Esophagus squamous epithelium (tissue), 5 donors: ENCODE measurements at regions not wholly inside any gene's neighbourhood (a gene's known extent, or its start where the extent isn't known, plus 50 kb on each side); places are given as distances from the start of the nearest gene placed in this dataset.

Source experiments
- DNase-seq: peaks from one replicate; lab custom pipeline; 2025; lab: John Stamatoyannopoulos, UW
- H3K27ac ChIP-seq, 4 donors: fragments of 200-600 bp; sonication (generic); one replicate each; pipeline ENCODE4 v1.5.1; 2016 to 2019; ENCODE audit warnings: mild to moderate bottlenecking in 1 of 4
- H3K27me3 ChIP-seq, 4 donors: fragments of 200-600 bp; sonication (generic); 1 replicate in 3 of 4; 2 replicates in 1 of 4; pipeline versions ENCODE4 v1.5.1 to v1.6.0; 2017 to 2021; ENCODE audit warnings: antibody characterized with exemption in 1 of 4
- H3K36me3 ChIP-seq, 3 donors: fragments of 200-600 bp; sonication (generic); one replicate each; pipeline ENCODE4 v1.5.1; 2016 to 2019
- H3K4me1 ChIP-seq, 3 donors: fragments of 200-600 bp; sonication (generic); one replicate each; pipeline ENCODE4 v1.5.1; 2017 to 2019
- H3K4me3 ChIP-seq, 4 donors: fragments of 200-600 bp; sonication (generic); 1 replicate in 3 of 4; 2 replicates in 1 of 4; pipeline ENCODE4 v1.5.1; 2016 to 2019; ENCODE audit warnings: mild to moderate bottlenecking in 2 of 4, moderate library complexity in 1 of 4
- H3K9me3 ChIP-seq, 3 donors: fragments of 200-600 bp; sonication (generic); one replicate each; pipeline ENCODE4 v1.5.1; 2016 to 2019
- POLR2A ChIP-seq, 4 donors: fragments of 450-650 bp; IDR thresholded peaks; one replicate each; pipeline ENCODE4 v1.6.1; 2017; ENCODE audit warnings: antibody characterized with exemption in 4 of 4, mild to moderate bottlenecking in 4 of 4, moderate library complexity in 3 of 4
- WGBS, 2 donors: methylation state at CpG; one replicate each; pipeline ENCODE4 v1.1.5; 2018; 5-methylcytosine and 5-hydroxymethylcytosine counted together
- intact Hi-C: fragments of 100-400 bp; cut with DNase I; formaldehyde crosslinking; loops from one replicate; pipeline ENCODE4 v1.15.0; 2022
- TF ChIP-seq, protein P1 (sequence below), 6 experiments: fragments of 450-650 bp in 4 of 6; fragments of 200-600 bp in 2 of 6; sonication (generic) in 2 of 6; IDR thresholded peaks; one replicate each; pipeline ENCODE4 v1.5.1; 2016 to 2019; ENCODE audit warnings: antibody characterized with exemption in 6 of 6, mild to moderate bottlenecking in 4 of 6, moderate library complexity in 4 of 6
- donor health status: DM: yes; HTN: yes; CAD: no.

DNA sequence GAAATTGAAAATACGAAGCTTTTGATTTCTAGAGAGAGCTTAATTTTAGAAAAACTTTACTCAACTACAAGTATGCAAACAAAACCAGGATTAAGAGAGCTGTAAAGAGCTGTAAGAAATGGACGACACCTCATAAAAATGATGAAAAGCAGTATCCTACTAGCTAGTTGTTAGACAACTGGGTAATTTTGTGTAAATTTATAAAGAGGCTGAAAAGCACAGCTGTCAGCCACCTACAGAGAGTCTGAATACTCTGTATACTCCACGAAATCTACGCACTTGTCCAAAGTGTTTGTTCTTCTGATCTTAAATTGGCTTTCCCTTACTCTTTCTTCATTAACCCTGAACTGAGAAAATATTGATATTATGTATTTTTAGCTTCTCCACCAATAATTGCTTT lies 808.4 kb upstream of the EPHA7 start:
- Histone ChIP-seq H3K27ac (no peak overlapping the region), H3K4me3 (no peak overlapping the region), H3K4me1 (no peaks in the 10 kb centered on the region), H3K36me3 (no peaks in the 10 kb centered on the region), H3K9me3 (no peaks in the 10 kb centered on the region), H3K27me3 (no peaks in the 10 kb centered on the region)
- 31 to 57% methylated on average over 4 of the region's 4 CpGs for WGBS, 2 donors
- no peak for TF ChIP-seq POLR2A (IDR thresholded peaks at IDR 0.05)
- TF ChIP-seq, protein P1, sequence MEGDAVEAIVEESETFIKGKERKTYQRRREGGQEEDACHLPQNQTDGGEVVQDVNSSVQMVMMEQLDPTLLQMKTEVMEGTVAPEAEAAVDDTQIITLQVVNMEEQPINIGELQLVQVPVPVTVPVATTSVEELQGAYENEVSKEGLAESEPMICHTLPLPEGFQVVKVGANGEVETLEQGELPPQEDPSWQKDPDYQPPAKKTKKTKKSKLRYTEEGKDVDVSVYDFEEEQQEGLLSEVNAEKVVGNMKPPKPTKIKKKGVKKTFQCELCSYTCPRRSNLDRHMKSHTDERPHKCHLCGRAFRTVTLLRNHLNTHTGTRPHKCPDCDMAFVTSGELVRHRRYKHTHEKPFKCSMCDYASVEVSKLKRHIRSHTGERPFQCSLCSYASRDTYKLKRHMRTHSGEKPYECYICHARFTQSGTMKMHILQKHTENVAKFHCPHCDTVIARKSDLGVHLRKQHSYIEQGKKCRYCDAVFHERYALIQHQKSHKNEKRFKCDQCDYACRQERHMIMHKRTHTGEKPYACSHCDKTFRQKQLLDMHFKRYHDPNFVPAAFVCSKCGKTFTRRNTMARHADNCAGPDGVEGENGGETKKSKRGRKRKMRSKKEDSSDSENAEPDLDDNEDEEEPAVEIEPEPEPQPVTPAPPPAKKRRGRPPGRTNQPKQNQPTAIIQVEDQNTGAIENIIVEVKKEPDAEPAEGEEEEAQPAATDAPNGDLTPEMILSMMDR (IDR thresholded peaks at IDR 0.05) = no peak
- DNase-seq = no peak
- intact Hi-C loops = no loop called here

- no peaks in the 10 kb centered on the region for H3K27me3 ChIP-seq
- no peaks in the 10 kb centered on the region for H3K4me1 ChIP-seq
- 15 to 27% methylated on average over 2 of the region's 2 CpGs for WGBS, 2 donors
- intact Hi-C loops = no loop called here
- H3K9me3 ChIP-seq = no peaks in the 10 kb centered on the region
- no peak overlapping the region for H3K4me3 ChIP-seq
- DNase-seq = no peak
- TF ChIP-seq, protein P1 (IDR thresholded peaks at IDR 0.05) = no peak
- TF ChIP-seq POLR2A (IDR thresholded peaks at IDR 0.05) = no peak
- no peaks in the 10 kb centered on the region for H3K36me3 ChIP-seq
- no peak overlapping the region for H3K27ac ChIP-seq
Observed at GRCh38 chr6:94217836-94218235, 798.5 kb upstream of the EPHA7 start.

GRCh38 chr6:94215552-94215951 lies 796.2 kb upstream of the EPHA7 start:
- 50 to 60% methylated on average over 1 of the region's 1 CpG for WGBS, 2 donors
- Histone ChIP-seq H3K9me3 (no peaks in the 10 kb centered on the region), H3K27ac (no peak overlapping the region), H3K27me3 (no peaks in the 10 kb centered on the region), H3K4me3 (no peak overlapping the region), H3K36me3 (no peaks in the 10 kb centered on the region), H3K4me1 (no peaks in the 10 kb centered on the region)
- intact Hi-C loops = no loop called here
- DNase-seq = no peak
- TF ChIP-seq, protein P1 (IDR thresholded peaks at IDR 0.05) = no peak
- no peak for TF ChIP-seq POLR2A (IDR thresholded peaks at IDR 0.05)

DNA sequence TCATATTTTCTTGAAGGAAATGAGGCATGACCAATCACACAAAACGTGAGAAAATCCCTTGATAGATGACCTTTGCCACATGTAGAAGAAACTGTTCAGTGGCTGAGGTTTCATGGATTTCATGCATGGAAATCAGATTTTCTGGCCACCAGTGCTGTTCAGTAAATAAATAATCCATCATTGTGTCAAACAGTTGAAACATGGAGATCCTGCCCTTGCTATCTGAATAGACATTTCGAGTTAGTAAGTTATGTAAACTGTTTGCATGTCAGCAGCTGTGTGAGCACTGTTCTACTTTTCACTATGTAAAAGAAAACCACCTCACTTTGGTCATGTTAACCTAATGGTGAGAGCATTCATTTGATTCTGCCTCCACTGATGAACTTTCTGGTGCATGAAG lies 793.9 kb upstream of the EPHA7 start:
- Histone ChIP-seq H3K27me3 (no peaks in the 10 kb centered on the region), H3K4me1 (no peaks in the 10 kb centered on the region), H3K9me3 (no peaks in the 10 kb centered on the region), H3K4me3 (no peak overlapping the region), H3K27ac (no peak overlapping the region), H3K36me3 (no peaks in the 10 kb centered on the region)
- WGBS, 2 donors = 7 to 17% methylated on average over 2 of the region's 2 CpGs
- TF ChIP-seq, protein P1 (IDR thresholded peaks at IDR 0.05) = no peak
- TF ChIP-seq POLR2A (IDR thresholded peaks at IDR 0.05) = no peak
- intact Hi-C loops = no loop called here
- no peak for DNase-seq

DNA sequence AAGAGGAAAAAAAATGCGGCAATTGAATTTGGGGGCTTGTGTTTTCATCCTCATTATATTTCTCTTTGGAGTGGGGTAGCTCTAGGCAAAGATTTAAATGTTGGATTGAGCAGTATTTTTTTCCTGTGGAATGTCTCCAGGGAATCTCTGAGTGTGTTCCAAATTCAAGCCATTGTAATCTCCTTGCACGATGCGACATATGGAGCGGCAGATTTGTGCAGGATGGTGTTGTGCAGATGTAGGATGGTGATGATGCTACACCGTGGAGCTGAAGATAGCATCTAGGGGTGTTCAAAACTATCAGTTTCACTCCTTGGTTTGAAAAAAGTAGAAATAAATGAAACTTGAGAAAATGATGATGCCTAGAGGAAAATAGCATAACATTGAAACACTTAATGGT lies 777.5 kb upstream of the EPHA7 start:
- no peaks in the 10 kb centered on the region for H3K27me3 ChIP-seq
- H3K4me1 ChIP-seq = no peaks in the 10 kb centered on the region
- H3K9me3 ChIP-seq = no peaks in the 10 kb centered on the region
- DNase-seq = no peak
- WGBS, 2 donors = 79 to 90% methylated on average over 5 of the region's 5 CpGs
- TF ChIP-seq POLR2A (IDR thresholded peaks at IDR 0.05) = no peak
- TF ChIP-seq, protein P1 (IDR thresholded peaks at IDR 0.05) = no peak
- no peak overlapping the region for H3K4me3 ChIP-seq
- H3K27ac ChIP-seq = no peak overlapping the region
- H3K36me3 ChIP-seq = no peaks in the 10 kb centered on the region
- intact Hi-C loops = no loop called here
